ENCODE measurements at regions not wholly inside any gene's neighbourhood (a gene's known extent, or its start where the extent isn't known, plus 50 kb on each side); places are given as distances from the start of the nearest gene placed in this dataset.

- TF ChIP-seq CTCF (IDR thresholded peaks at IDR 0.05) (no peak), POLR2AphosphoS5 (IDR thresholded peaks at IDR 0.05) (no peak), POLR2A (IDR thresholded peaks at IDR 0.05; ENCODE audit: low read depth) (no peak)
These were observed 249.4 kb downstream of the HNMT start for GRCh38 chr2:138213624-138214023.

Measured in esophagus muscularis mucosa (tissue), 3 donors.